Astrocyte of the cerebellum (primary cell): ENCODE measurements at regions not wholly inside any gene's neighbourhood (a gene's known extent, or its start where the extent isn't known, plus 50 kb on each side); places are given as distances from the start of the nearest gene placed in this dataset.

ENCODE experiments used
- DNase-seq: peaks from one replicate; pipeline ENCODE4 v3.0.0-alpha.2; 2011; ENCODE audit warnings: low read depth
- H3K4me3 ChIP-seq: 2 replicates; pipeline ENCODE4 v1.5.1; 2011; ENCODE audit warnings: mild to moderate bottlenecking, low read depth, low read length, moderate library complexity
- CTCF ChIP-seq: IDR thresholded peaks from 2 replicates; pipeline ENCODE4 v1.5.1; 2012; ENCODE audit warnings: low read length, low read depth, moderate library complexity, mild to moderate bottlenecking; ENCODE audit errors: missing control alignments
- in situ Hi-C: cut with HindIII; loops from 2 replicates; pipeline ENCODE4 v1.10.0; 2017; ENCODE audit warnings: low sequenced_read_pairs

DNA sequence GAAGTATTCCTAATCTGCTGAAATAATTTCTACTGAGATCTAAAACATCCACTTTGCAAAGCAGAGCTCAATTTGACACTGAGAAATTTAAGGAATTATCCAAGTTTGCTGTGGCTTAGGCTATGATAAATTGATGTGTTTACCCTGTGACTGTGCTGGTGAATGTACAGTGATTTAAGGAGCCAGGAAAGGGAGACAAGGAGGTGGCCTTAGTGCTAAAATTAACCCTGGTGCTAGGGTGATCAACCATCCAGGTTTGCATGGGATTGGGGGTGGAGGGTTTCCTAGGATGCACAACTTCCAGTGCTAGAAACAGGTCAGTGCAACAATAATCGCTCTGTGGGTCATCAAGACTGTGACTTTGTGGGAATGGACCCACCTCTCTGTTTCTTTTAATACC is 307.5 kb upstream of the SPRED2 start:
- no peak for DNase-seq
- in situ Hi-C loops = no loop called here
- TF ChIP-seq CTCF = no peak
- no peak overlapping the region for H3K4me3 ChIP-seq

DNA sequence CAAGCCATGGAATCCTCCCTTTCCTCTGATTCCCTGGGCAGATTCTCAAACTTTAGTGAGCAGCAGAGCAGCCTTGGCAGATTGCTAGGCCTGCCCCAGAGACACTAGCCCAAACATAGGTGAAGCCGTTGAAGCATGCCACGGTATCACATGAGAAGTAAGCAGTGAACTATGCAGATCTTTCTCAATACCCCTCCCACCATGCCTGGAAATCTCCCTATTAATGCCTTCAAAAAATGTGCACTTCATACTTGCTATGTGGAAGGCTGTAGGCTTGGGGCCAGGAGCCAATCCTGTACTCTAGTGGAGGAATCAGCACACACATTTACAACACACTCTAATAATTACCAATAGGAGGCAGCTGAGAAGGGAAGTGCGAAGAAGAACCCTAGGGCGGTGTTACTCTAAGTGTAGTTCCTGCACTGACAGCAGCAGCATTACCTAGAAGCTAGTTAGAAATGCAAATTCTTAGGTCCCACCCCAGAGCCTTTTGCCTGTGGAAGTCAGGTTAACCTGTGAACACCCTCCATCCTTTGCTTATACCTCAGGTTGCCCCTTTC is 305.1 kb upstream of the SPRED2 start:
- no peak for DNase-seq
- no peak overlapping the region for H3K4me3 ChIP-seq
- no peak for TF ChIP-seq CTCF
- in situ Hi-C loops = no loop called here

GRCh38 chr2:65731476-65731875 is 299.1 kb upstream of the SPRED2 start:
- in situ Hi-C loops = no loop called here
- DNase-seq = no peak
- H3K4me3 ChIP-seq = no peak overlapping the region
- no peak for TF ChIP-seq CTCF

DNA sequence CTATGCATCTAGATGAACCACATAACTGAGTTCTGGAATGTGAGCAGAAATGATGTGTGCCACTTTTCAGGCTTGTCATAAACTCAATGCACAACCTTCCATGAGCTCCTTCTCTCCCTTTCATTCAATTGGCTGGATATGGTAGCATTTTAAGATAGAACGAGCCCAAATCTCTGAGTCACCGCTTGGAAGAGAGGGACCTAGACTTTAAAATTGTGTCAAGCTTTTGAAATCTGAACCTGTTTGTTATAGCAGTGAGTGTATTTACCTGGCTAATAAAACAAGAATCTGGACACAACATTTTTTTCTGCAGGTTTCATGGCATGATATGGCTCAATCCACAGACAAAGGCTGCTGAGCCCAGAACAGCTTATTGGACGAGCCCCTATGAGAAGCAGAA is 297.8 kb upstream of the SPRED2 start:
- in situ Hi-C loops = no loop called here
- DNase-seq = no peak
- no peak for TF ChIP-seq CTCF
- H3K4me3 ChIP-seq = no peak overlapping the region

GRCh38 chr2:65729246-65729645 is 296.8 kb upstream of the SPRED2 start:
- in situ Hi-C loops = no loop called here
- no peak for DNase-seq
- no peak for TF ChIP-seq CTCF
- no peak overlapping the region for H3K4me3 ChIP-seq

GRCh38 chr2:65728477-65729180 is 296.2 kb upstream of the SPRED2 start:
- no peak for TF ChIP-seq CTCF
- in situ Hi-C loops = no loop called here
- no peak for DNase-seq
- H3K4me3 ChIP-seq = no peak overlapping the region
